GM18517 (cell line): ENCODE measurements at regions not wholly inside any gene's neighbourhood (a gene's known extent, or its start where the extent isn't known, plus 50 kb on each side); places are given as distances from the start of the nearest gene placed in this dataset.
"Not testable (repeated sequence)": the region's sequence is repeated elsewhere in the genome, so short reads cannot be mapped to it uniquely, and the experiment has no call there.

Experiments used
- ATAC-seq: cut with Tn5 transposase; IDR thresholded peaks from one replicate; pipeline ENCODE4 v1.9.1; 2021; ENCODE audit warnings: mild to moderate bottlenecking, moderate library complexity; ENCODE audit not compliant: unreplicated experiment

DNA sequence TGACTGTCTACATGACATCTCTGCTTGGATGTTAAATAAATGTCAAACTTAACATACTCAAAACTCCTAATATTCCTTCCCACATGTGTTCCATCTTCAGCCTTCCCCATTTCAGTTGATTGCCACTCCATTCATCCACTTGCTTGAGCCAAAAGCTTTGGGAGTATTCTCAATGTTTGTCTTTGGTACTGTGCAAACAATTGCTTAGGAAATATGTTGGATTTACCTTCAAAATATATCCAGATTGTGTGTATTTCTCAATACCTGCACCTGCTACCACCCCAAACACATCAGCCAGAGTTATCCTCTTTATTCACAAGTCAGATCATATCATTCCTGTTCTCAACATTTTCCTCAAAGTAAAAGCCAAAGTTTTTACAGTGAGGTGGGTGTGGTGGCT lies 350.3 kb upstream of the FAM98A start:
- no peak for ATAC-seq

DNA sequence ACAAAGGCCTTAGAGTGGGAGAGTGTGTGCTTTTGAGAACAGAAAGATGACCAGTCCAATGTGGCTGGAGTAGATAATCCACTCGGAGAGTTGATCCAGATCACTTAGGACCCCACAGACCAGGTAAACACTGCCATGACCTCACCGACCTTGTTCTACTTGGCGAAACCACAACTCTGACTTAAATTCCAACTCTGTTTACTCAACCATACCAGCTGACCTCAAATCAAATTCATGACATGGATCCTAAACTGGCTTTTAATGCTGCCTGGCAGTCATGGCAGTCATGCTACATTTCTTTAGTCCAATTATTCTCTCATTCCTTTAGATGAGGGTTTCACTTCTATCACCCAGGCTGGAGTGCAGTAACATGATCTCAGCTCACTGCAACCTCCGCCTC lies 347.1 kb upstream of the FAM98A start:
- ATAC-seq, result no peak

DNA sequence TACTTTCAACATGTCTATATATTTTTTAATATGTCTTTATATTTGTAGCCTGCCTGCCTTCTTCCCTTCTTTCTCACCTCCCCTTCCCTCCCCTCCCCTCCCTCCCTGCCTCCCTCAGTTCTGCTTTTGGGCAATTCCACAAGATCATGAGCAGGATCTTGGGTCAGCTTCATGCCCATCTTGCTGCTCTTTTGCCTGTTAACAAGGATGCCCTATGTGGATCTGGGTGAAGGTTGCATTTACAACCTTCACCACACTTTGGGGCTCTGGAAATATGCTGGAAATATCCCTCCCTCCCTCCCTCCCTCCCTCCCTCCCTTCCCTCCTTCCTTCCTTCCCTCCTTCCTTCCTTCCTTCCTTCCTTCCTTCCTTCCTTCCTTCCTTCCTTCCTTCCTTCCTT lies 334.1 kb upstream of the FAM98A start:
- ATAC-seq, result no peak

DNA sequence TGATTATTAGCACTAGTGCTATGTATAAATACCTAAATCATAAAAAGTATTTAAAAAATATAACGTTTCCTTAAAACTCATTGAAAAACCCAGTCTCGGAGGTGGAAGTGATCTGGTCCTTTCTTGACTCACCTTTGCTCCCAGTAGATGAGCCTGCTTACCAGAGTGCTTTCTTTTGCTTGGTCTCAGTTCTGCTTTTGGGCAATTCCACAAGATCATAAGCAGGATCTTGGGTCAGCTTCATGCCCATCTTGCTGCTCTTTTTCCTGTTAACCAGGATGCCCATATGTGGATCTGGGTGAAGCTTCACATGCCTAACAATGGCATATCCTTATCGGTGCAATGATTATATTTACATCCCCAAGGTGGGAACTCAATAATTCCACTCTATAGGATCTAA lies 332.1 kb upstream of the FAM98A start:
- no peak for ATAC-seq

DNA sequence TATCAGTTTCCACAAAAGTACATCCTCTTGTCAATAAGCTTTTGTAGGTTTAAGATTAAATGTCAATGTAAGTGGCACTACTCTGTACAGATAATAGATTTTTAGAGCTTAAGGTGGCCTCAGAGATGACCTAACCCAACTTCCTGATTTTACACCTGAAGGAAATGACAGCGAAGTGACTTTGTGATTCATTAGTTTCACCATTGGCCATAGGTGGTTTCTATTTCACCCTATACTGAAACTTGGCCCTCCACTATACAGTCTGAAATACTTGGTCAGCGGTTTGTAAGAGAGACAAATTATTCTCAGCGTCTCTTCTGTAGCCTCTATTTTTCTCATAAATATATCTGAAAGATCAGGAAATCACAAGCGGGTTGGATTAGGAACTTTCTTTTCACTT lies 330.4 kb upstream of the FAM98A start:
- peak; percentile 76 for ATAC-seq

DNA sequence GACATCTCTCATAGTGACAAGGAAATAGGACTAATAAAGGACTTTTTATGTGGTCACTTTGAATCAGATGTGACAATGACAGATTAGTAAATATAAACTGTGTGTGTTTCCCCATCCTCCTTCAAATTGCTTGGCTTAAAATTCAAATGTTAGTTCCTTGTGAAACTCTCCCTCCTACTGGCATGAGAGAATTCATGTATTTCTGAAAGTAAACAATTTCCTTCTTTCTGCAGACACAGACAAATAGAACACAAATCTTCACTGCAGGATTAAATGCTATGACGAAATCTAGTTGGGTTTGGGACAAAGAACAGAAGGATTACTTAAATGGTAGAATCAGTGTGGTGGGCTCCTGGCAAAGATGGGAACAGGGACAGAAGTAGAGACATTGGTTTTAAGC lies 328.7 kb upstream of the FAM98A start:
- ATAC-seq, result no peak

DNA sequence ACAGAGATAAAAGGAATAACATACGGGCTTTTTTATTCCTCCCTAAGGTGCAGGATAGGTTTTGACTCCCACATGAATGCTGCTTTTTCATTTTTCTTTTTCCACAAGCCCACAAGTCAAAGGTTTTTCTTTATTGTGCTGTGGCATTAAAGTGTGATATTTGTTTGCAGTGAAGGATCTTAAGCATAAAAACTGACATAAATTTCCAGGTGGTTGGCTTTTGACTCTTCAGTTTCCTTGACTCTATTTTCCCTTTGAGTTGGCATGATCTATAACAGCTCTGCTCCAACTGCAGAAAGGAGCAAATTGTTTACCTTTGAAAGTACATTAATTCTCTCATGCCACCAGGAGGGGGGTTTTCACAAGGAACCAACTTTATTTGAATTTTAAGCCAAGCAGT lies 326.2 kb upstream of the FAM98A start:
- no peak for ATAC-seq

DNA sequence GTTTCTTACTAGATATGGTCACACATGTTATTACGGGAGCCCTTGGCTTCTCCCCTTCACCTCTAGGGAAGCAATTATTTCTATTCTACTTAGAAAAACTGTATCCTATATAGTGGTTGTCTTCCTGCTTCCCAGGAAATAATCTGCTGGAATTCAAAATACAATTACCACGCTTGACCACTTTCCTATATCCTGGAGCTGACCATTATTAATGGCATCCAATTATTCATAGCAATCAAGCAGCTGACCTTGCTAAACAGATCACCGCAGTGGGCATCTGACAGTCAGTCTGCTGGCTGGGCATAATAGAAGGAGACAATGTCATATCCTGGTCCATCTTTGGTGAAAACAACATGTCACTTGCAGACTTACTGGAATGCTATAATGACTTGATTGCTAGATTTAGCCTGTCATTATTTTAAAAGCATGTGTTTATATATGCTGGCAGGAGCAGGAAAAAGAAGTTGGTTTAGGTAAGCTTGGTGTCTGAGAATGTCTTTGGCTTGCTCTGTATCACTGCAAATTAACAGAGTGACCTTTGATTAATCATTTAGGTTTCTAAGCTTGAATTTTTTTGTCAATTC lies 325.6 kb upstream of the FAM98A start:
- ATAC-seq, result no peak

DNA sequence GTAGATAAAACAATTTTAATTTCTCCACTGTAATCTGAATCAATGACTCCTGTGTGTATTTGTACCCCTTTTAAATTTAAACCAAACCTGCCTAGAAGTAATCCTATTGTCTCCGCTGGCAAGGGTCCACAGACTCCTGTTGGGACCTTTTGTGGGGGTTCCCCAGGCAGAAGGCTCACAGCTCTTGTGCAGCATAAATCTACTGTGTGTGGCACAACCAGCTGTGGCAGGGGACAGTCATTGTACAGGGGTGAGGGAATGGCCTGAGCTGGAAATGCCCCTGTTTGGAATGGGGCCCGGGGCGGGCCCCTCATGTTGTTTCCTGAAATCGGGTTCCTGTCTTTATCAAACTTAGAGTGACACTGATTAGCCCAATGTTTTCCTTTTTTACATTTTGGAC lies 318.2 kb upstream of the FAM98A start:
- no peak for ATAC-seq

DNA sequence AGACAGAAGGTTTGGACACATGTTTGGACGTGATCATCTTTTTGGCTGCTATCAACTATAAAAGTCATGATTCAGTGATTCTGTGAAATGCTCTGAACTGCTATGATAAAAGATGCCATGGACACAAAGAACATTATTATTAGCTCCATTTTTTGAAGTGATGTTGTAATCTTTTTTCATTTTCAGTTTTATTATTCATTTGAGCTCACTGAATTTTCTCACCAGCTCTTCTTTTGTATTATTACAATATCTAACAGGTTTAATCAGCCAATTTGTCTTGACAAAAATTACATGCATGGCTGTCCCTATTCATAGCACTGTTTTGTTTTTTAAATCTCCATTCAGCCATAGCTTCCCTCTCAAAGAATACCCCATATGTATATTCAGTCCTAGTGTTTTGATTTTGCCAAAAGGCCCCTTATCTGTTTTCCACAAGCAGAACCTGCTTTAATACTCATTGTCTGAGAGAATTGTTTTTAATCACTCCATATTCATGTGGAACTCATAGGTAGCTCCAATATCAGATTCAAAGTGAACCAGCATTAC lies 314.0 kb upstream of the FAM98A start:
- ATAC-seq, result no peak

DNA sequence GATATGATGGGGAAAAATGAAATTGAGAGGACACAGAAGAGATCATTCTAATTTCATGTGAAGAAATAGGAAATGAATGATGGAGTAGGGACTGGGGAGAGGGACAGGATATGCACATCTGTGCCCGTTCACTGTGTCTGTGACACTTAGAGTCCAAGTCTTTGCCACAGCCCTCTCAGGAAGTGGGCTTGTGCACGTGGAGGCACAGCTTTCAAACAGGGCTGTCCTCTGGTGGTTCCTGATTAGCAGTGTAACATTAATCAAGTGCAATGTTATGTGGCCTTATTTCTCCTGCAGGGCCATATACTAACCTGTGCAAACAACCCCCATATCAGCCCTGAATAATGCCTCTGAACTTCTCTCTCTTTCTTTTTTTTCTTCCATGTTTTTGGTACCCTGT lies 312.2 kb upstream of the FAM98A start:
- no peak for ATAC-seq

DNA sequence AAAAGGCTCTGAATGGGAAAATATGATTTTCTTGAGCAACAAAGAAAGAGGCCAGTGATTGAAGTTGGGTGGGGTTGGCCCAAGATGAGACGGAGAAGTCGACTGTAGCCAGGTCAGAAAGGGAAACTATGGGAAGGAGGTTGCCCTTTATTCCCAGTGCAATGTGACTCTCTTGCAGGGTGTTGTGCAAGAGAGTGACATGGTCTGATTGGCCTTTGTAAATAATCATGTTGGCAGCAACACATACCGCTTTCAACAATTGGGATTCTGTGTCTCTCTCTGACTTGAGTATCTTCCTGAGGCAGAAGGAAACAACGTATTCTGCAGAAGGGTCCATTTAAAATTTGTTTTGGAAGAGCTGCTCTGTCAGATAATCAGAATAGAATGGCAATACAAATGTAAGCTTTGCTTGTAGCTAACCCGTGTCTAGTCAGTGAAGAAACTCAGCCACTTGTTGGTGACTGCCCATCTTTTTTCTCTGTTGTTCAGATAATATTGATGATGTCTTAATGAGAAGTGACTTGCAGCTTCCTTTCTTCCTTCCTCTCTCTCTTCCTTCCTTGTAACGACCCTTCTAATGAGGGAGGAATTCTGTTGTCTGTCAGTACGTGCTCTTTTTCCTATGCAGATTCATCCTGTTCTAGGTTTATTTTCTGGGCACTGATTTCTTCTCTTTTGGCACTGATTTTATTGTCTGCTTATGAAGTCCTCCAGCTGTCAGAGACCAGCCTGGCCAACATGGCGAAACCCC lies 311.0 kb upstream of the FAM98A start:
- no peak for ATAC-seq

DNA sequence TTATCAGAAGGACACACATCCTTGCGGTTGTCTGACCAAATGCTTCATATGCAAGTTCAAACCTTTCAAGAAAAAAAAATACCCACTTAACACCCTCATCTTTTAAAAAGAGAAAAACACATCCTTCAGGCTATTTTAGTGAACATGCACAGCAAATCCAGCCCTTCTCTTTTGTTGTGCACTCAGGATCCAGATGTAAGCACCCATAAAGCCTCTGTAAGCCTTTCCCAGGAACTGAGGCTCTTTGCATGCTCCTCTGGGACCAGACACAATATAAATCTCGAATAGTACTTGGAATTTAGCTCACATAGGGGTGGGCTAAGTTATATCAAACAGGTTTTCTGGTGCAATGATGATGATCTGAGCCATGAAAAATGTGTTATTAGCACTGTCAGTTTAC lies 308.8 kb upstream of the FAM98A start:
- no peak for ATAC-seq

DNA sequence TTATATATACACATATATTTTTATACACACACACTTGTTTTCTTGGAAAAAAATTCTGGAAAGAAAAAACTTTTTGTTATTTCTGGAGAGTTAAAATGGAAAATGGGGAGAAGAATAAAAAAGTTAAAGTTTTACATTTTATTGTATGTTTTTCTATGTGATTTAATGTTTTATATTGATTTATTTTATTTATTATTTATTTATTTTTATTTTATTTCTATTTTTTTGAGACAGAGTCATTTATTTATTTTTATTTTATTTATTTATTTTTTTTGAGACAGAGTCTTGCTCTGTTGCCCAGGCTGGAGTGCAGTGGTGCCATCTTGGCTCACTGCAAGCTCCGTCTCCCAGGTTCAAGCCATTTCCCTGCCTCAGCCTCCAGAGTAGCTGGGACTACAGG lies 307.0 kb upstream of the FAM98A start:
- not testable (repeated sequence) for ATAC-seq

DNA sequence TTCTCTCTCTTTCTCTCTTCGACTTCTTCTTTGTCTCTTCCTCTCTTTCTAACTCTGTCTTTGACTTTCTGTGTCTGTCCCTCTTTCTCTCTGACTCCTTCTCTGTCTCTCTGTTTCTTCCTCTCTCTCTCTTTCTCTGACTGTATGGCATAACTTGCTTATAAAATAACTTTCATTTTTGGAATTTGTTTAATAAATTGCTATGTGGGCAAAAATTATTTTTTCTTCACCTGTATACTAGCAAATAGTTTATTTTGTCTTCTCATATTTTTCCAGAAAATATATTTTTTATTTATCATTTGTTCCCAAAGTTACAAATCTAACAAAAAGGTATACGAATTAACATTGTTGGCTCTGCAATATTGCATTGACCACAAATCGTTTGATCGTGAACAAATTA lies 305.7 kb upstream of the FAM98A start:
- no peak for ATAC-seq

DNA sequence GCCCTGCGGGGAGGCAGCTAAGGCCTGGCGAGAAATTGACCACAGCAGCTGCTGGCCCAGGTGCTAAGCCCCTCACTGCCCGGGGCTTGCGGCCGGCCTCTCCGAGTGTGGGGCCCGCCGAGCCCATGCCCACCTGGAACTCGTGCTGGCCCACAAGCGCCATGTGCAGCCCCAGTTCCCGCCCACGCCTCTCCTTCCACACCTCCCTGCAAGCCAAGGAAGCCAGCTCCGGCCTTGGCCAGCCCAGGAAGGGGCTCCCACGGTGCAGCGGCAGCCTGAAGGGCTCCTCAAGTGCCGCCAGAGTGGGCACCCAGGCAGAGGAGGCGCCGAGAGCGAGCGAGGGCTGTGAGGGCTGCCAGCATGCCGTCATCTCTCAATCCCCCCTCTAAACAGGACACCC lies 304.6 kb upstream of the FAM98A start:
- ATAC-seq, result no peak

DNA sequence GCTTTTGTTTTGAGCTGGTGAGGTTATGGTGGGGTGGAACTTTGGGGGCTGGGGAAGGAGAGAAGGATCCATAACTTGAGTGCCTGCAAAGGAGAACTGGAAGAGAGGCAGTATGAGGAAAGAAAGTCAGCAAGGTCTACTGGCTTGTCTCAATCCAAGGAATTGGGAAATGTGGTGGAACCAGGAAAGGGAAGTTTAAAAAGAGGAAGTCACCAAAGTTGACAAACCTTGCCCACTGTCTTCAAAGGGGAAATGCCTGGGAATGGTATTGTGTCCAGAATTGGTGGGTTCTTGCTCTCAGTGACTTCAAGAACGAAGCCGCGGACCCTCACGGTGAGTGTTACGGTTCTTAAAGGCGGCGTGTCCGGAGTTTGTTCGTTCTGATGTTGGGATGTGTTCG lies 304.1 kb upstream of the FAM98A start:
- ATAC-seq, result no peak

DNA sequence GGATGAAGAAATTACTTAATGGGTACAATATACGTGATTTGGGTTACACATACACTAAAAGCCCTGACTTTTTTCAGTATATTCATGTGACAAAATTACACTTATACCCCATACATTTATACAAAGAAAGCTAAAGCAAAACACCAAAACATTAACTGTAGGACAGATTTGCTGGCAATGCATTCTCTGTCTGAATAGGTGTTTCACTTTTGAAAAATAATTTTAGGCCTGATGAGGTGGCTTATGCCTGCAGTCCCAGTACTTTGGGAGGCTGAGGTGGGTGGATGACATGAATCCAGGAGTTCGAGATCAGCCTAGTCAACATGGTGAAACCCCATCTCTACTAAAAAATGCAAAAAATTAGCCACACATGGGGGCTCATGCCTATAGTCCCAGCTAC lies 301.5 kb upstream of the FAM98A start:
- ATAC-seq, result no peak

DNA sequence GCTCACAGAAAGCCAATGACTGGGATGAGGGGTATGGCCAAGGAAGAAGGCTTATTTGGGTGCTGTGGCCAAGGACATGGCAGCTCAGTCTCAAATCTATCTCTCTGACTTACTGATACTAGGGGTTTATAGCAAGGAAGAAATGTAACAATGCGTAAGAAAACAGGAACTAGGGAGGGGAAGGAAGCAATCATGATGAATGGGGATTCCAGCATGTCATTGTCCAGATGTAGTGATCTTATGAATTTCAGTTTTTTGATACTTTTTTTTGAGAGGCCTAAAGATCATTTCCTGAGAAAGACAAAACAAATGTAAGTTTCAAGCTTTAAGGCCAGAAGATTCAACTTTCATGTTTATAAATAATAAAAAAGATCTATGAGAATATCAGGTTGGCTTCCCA lies 298.6 kb upstream of the FAM98A start:
- no peak for ATAC-seq

DNA sequence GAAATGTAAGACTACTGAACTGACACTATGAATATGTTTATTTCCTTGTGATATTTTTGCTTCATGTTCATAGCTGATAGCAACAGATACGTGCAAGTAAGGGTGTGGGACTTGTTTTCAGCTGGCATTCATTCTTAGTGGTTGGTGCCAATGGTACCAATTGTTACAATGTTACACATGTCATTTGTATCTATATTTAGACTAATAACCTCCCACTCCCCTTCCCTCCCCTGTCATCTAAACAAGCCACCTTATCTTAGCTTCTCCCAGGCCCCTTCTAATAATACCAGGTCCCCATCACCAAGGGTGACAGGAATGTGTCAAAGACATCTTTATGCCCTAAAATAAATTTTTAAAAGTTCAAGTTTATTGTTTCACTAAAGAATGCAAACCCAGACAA lies 294.7 kb upstream of the FAM98A start:
- no peak for ATAC-seq

DNA sequence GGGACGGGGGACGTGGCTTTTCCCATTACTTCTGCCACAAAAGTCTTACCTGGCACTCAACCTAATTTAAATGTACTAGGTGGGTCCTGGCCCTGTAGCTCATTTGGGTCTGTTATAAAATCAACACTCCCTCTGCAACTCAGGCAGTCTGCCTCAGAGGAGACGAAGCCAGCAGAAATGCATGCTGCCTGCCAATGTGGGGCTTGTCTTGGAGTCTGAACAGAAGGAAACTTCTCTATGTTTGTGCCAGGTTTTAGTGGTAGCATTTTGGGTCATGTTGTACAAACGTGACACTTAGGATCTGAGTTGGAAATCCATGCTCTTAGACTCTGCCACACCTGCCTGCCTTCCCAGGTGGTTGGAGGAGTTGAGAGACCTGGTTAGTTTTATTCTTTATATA lies 292.5 kb upstream of the FAM98A start:
- no peak for ATAC-seq

DNA sequence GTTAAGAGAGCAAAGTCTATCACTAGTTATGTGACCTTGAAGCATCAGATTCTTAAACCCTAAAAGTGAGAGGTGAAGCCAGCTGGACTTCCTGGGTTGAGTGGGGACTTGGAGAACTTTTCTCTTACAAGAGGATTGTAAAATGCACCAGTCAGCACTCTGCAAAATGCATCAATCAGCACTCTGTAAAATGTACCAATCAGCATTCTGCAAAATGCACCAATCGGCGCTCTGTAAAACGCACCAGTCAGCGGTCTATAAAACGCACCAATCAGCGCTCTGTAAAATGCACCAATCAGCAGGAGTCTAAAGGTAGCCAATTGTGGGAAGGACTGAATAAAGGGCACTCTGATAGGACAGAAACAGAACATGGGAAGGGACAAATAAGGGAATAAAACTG lies 291.6 kb upstream of the FAM98A start:
- no peak for ATAC-seq
